ENCODE measurements at regions not wholly inside any gene's neighbourhood (a gene's known extent, or its start where the extent isn't known, plus 50 kb on each side); places are given as distances from the start of the nearest gene placed in this dataset.

GRCh38 chr1:14246471-14246870 is 352.0 kb upstream of the KAZN start:
- H3K9me3 Mint-ChIP-seq: no peaks in the 10 kb centered on the region
- peaks cover 16% of the 10 kb centered on the region for H3K4me1 Mint-ChIP-seq
- no peak overlapping the region for H3K27ac Mint-ChIP-seq (ENCODE audit: unreplicated experiment)
- TF ChIP-seq, protein P1, sequence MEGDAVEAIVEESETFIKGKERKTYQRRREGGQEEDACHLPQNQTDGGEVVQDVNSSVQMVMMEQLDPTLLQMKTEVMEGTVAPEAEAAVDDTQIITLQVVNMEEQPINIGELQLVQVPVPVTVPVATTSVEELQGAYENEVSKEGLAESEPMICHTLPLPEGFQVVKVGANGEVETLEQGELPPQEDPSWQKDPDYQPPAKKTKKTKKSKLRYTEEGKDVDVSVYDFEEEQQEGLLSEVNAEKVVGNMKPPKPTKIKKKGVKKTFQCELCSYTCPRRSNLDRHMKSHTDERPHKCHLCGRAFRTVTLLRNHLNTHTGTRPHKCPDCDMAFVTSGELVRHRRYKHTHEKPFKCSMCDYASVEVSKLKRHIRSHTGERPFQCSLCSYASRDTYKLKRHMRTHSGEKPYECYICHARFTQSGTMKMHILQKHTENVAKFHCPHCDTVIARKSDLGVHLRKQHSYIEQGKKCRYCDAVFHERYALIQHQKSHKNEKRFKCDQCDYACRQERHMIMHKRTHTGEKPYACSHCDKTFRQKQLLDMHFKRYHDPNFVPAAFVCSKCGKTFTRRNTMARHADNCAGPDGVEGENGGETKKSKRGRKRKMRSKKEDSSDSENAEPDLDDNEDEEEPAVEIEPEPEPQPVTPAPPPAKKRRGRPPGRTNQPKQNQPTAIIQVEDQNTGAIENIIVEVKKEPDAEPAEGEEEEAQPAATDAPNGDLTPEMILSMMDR (conservative IDR thresholded peaks at IDR 0.05): no peak
- DNase-seq (ENCODE audit: low read depth, low spot score): no peak
- no peaks in the 10 kb centered on the region for H3K36me3 Mint-ChIP-seq (ENCODE audit: low read depth)
- H3K27me3 Mint-ChIP-seq (ENCODE audit: low read depth): no peaks in the 10 kb centered on the region
- no peak overlapping the region for H3K4me3 Mint-ChIP-seq

GRCh38 chr1:14247666-14248065 is 350.8 kb upstream of the KAZN start:
- Mint-ChIP-seq H3K27ac (ENCODE audit: unreplicated experiment) (no peak overlapping the region), H3K4me3 (no peak overlapping the region), H3K9me3 (no peaks in the 10 kb centered on the region), H3K4me1 (peaks cover 6% of the 10 kb centered on the region), H3K36me3 (ENCODE audit: low read depth) (no peaks in the 10 kb centered on the region), H3K27me3 (ENCODE audit: low read depth) (no peaks in the 10 kb centered on the region)
- TF ChIP-seq, protein P1 (conservative IDR thresholded peaks at IDR 0.05): no peak
- no peak for DNase-seq (ENCODE audit: low read depth, low spot score)

GRCh38 chr1:14251871-14252270 is 346.6 kb upstream of the KAZN start:
- H3K27ac Mint-ChIP-seq (ENCODE audit: unreplicated experiment): no peak overlapping the region
- H3K9me3 Mint-ChIP-seq: peaks cover under 1% of the 10 kb centered on the region
- no peak for DNase-seq (ENCODE audit: low read depth, low spot score)
- H3K36me3 Mint-ChIP-seq (ENCODE audit: low read depth): no peaks in the 10 kb centered on the region
- no peak overlapping the region for H3K4me3 Mint-ChIP-seq
- no peaks in the 10 kb centered on the region for H3K4me1 Mint-ChIP-seq
- H3K27me3 Mint-ChIP-seq (ENCODE audit: low read depth): peaks cover under 1% of the 10 kb centered on the region
- TF ChIP-seq, protein P1 (conservative IDR thresholded peaks at IDR 0.05): no peak

- TF ChIP-seq, protein P1 (conservative IDR thresholded peaks at IDR 0.05): no peak
- DNase-seq (ENCODE audit: low read depth, low spot score): no peak
- no peak overlapping the region for H3K27ac Mint-ChIP-seq (ENCODE audit: unreplicated experiment)
- no peak overlapping the region for H3K4me3 Mint-ChIP-seq
- H3K4me1 Mint-ChIP-seq: no peaks in the 10 kb centered on the region
- H3K9me3 Mint-ChIP-seq: peaks cover 2% of the 10 kb centered on the region
- peaks cover 2% of the 10 kb centered on the region for H3K27me3 Mint-ChIP-seq (ENCODE audit: low read depth)
- no peaks in the 10 kb centered on the region for H3K36me3 Mint-ChIP-seq (ENCODE audit: low read depth)
Measured at GRCh38 chr1:14253676-14254075, 344.8 kb upstream of the KAZN start.

DNA sequence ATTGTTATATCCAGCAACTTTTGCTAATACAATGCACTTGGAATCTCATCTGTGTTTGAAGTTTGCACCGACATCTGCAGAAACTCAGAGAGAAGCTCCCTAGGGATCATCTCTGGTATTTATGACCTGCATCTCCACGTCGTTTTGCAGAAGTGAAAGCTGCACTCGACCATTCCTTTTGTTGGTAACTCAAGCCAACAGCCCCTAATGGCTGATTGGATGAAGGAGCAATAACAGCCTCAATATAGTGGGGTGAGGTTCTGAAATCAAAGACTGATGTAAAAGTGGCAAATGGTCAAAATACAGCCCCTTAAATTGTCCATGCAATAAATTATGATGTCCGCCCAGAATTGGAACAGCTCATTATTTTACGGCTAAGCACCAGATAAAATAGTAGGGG is 344.2 kb upstream of the KAZN start:
- Mint-ChIP-seq H3K36me3 (ENCODE audit: low read depth) (no peaks in the 10 kb centered on the region), H3K4me1 (no peaks in the 10 kb centered on the region), H3K9me3 (peaks cover 2% of the 10 kb centered on the region), H3K27ac (ENCODE audit: unreplicated experiment) (no peak overlapping the region), H3K27me3 (ENCODE audit: low read depth) (peaks cover 2% of the 10 kb centered on the region), H3K4me3 (no peak overlapping the region)
- no peak for DNase-seq (ENCODE audit: low read depth, low spot score)
- TF ChIP-seq, protein P1 (conservative IDR thresholded peaks at IDR 0.05): no peak

GRCh38 chr1:14255233-14255632 is 343.3 kb upstream of the KAZN start:
- Mint-ChIP-seq H3K4me3 (no peak overlapping the region), H3K9me3 (peaks cover 2% of the 10 kb centered on the region), H3K36me3 (ENCODE audit: low read depth) (no peaks in the 10 kb centered on the region), H3K4me1 (peaks cover 7% of the 10 kb centered on the region), H3K27ac (ENCODE audit: unreplicated experiment) (no peak overlapping the region), H3K27me3 (ENCODE audit: low read depth) (peaks cover 2% of the 10 kb centered on the region)
- no peak for DNase-seq (ENCODE audit: low read depth, low spot score)
- TF ChIP-seq, protein P1 (conservative IDR thresholded peaks at IDR 0.05): no peak
